ENCODE measurements at regions not wholly inside any gene's neighbourhood (a gene's known extent, or its start where the extent isn't known, plus 50 kb on each side); places are given as distances from the start of the nearest gene placed in this dataset.

- no peak for DNase-seq (ENCODE audit: low read depth)
- no peak for TF ChIP-seq CTCF (IDR thresholded peaks at IDR 0.05; ENCODE audit: low read depth, low read length, missing control alignments)
- H3K4me3 ChIP-seq (ENCODE audit: low read depth, low read length): no peak overlapping the region
These were observed 475.8 kb upstream of the MAP2 start for GRCh38 chr2:208948073-208948472.

GRCh38 chr2:208970070-208970469 lies 453.8 kb upstream of the MAP2 start:
- no peak for TF ChIP-seq CTCF (IDR thresholded peaks at IDR 0.05; ENCODE audit: low read depth, low read length, missing control alignments)
- DNase-seq (ENCODE audit: low read depth): no peak
- no peak overlapping the region for H3K4me3 ChIP-seq (ENCODE audit: low read depth, low read length)

- TF ChIP-seq CTCF (IDR thresholded peaks at IDR 0.05; ENCODE audit: low read depth, low read length, missing control alignments): no peak
- no peak overlapping the region for H3K4me3 ChIP-seq (ENCODE audit: low read depth, low read length)
- DNase-seq (ENCODE audit: low read depth): no peak
These were observed 446.3 kb upstream of the MAP2 start for GRCh38 chr2:208977582-208977981.

- no peak overlapping the region for H3K4me3 ChIP-seq (ENCODE audit: low read depth, low read length)
- no peak for DNase-seq (ENCODE audit: low read depth)
- TF ChIP-seq CTCF (IDR thresholded peaks at IDR 0.05; ENCODE audit: low read depth, low read length, missing control alignments): no peak
These were observed 444.9 kb upstream of the MAP2 start for GRCh38 chr2:208978946-208979345.

GRCh38 chr2:208980321-208980720 lies 443.5 kb upstream of the MAP2 start:
- TF ChIP-seq CTCF (IDR thresholded peaks at IDR 0.05; ENCODE audit: low read depth, low read length, missing control alignments): no peak

GRCh38 chr2:208982831-208983230 lies 441.0 kb upstream of the MAP2 start:
- no peak for TF ChIP-seq CTCF (IDR thresholded peaks at IDR 0.05; ENCODE audit: low read depth, low read length, missing control alignments)
- DNase-seq (ENCODE audit: low read depth): no peak
- H3K4me3 ChIP-seq (ENCODE audit: low read depth, low read length): no peak overlapping the region

More at GRCh38 chr2:208980321-208980720, 443.5 kb upstream of the MAP2 start:
- no peak for DNase-seq (ENCODE audit: low read depth)
- H3K4me3 ChIP-seq (ENCODE audit: low read depth, low read length): no peak overlapping the region

GRCh38 chr2:208983486-208983885 lies 440.4 kb upstream of the MAP2 start:
- no peak for DNase-seq (ENCODE audit: low read depth)
- no peak overlapping the region for H3K4me3 ChIP-seq (ENCODE audit: low read depth, low read length)

More at GRCh38 chr2:208983486-208983885, 440.4 kb upstream of the MAP2 start:
- no peak for TF ChIP-seq CTCF (IDR thresholded peaks at IDR 0.05; ENCODE audit: low read depth, low read length, missing control alignments)
